SH-SY5Y (cell line): ENCODE measurements at regions not wholly inside any gene's neighbourhood (a gene's known extent, or its start where the extent isn't known, plus 50 kb on each side); places are given as distances from the start of the nearest gene placed in this dataset.

Source experiments
- GATA2 ChIP-seq: IDR thresholded peaks from 2 replicates; pipeline ENCODE4 v1.6.1; 2011; ENCODE audit warnings: mild to moderate bottlenecking, low read depth, low read length
- GATA3 ChIP-seq: IDR thresholded peaks from 2 replicates; pipeline ENCODE4 v1.6.1; 2011; ENCODE audit warnings: low read depth, mild to moderate bottlenecking, low read length, moderate library complexity

GRCh38 chr3:66662894-66663293, 162.1 kb upstream of the LRIG1 start:
- TF ChIP-seq GATA2 (no peak), GATA3 (no peak)
